ENCODE measurements at regions not wholly inside any gene's neighbourhood (a gene's known extent, or its start where the extent isn't known, plus 50 kb on each side); places are given as distances from the start of the nearest gene placed in this dataset.

DNA sequence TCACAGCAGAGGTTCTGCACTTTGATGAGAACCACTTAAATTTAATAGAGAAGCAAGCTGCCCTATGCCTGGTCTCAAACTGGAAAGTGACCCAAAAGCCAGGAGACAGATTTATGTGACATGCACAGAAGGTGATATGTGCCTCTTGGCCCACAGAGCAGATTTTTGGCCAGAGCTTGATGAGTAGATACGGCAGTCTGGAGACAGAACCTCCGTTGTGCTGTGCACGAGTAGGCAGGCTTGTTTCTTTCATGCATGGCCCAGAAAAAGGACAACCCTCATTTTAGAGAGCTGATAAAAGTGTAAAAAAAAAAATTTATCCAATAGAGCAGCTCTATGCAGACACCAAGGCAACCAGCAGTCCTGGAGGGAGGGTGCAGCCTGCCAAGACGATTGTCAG is 423.1 kb downstream of the CNTN6 start:
- Histone ChIP-seq H2AFZ (ENCODE audit: low read depth, low read length) (no peak overlapping the region), H4K20me1 (replicated peaks; ENCODE audit: control insufficient read depth, insufficient read depth, low read length) (no peaks in the 10 kb centered on the region), H3K36me3 (ENCODE audit: control insufficient read depth, insufficient read depth, low read length) (no peaks in the 10 kb centered on the region), H3K9me1 (ENCODE audit: control insufficient read depth, insufficient read depth, low read length) (no peaks in the 10 kb centered on the region), H3K4me1 (replicated peaks in 1 of 2; ENCODE audit: control insufficient read depth in 2 of 2, insufficient read depth in 2 of 2, low read length in 2 of 2) (no peaks in the 10 kb centered on the region), H3K4me3 (no peak overlapping the region), H3K9ac (ENCODE audit: insufficient read depth in 1 of 2, low read depth in 2 of 2, low read length in 2 of 2) (no peak overlapping the region), H3K79me2 (ENCODE audit: control insufficient read depth, insufficient read depth, low read length) (no peaks in the 10 kb centered on the region), H3K4me2 (ENCODE audit: insufficient read depth, low read length) (no peak overlapping the region), H3K27me3 (ENCODE audit: control insufficient read depth in 2 of 2, insufficient read depth in 2 of 2, low read length in 2 of 2) (no peaks in the 10 kb centered on the region), H3K9me3 (replicated peaks; ENCODE audit: control insufficient read depth, insufficient read depth, low read depth, low read length) (no peaks in the 10 kb centered on the region; the same call in 1 of the 2 replicates), H3K27ac (ENCODE audit: extremely low read depth, low read depth, low read length) (no peak overlapping the region)
- 0% methylated on average over 4 of the region's 4 CpGs for WGBS (ENCODE audit: insufficient coverage, low coverage, missing lambda C conversion rate)
- ATAC-seq (no peak), DNase-seq (ENCODE audit: extremely low read depth in 1 of 4, low spot score in 3 of 4) (no peak), FAIRE-seq (no peak)
- ChIA-PET CTCF (ENCODE audit: low intra/inter-chr PET ratio) (no interaction called here), POLR2A (no interaction called here)
- no TSS peak for BruUV-seq (replicated peaks)
- in situ Hi-C loops (cut with MboI) (no loop called here), intact Hi-C loops (cut with micrococcal nuclease) (no loop called here)
- no peak for TF ChIP-seq FIP1L1 (IDR thresholded peaks at IDR 0.05; ENCODE audit: low read depth, low read length, poor library complexity, severe bottlenecking)
- no peak for TF ChIP-seq KAT7 (CRISPR knock-in tag; IDR thresholded peaks at IDR 0.05; ENCODE audit: borderline replicate concordance)

GRCh38 chr3:1527786-1528185 is 435.0 kb downstream of the CNTN6 start:
- no TSS peak for BruUV-seq (replicated peaks)
- H3K4me2 ChIP-seq (ENCODE audit: insufficient read depth, low read length), result no peak overlapping the region
- no peak for FAIRE-seq
- no peak for ATAC-seq
- no peaks in the 10 kb centered on the region for H3K79me2 ChIP-seq (ENCODE audit: control insufficient read depth, insufficient read depth, low read length)
- ChIA-PET POLR2A (no interaction called here), CTCF (ENCODE audit: low intra/inter-chr PET ratio) (no interaction called here)
- no peaks in the 10 kb centered on the region for H3K9me3 ChIP-seq (replicated peaks; ENCODE audit: control insufficient read depth, insufficient read depth, low read depth, low read length)
- 2% methylated on average over 4 of the region's 4 CpGs for WGBS (ENCODE audit: insufficient coverage, low coverage, missing lambda C conversion rate)
- in situ Hi-C loops (cut with MboI), result no loop called here
- no peak overlapping the region for H3K9ac ChIP-seq (ENCODE audit: insufficient read depth in 1 of 2, low read depth in 2 of 2, low read length in 2 of 2)
- TF ChIP-seq SRSF7 (optimal IDR thresholded peaks at IDR 0.05; ENCODE audit: low read depth, low read length) (no peak), ZNF175 (CRISPR knock-in tag; IDR thresholded peaks at IDR 0.05; ENCODE audit: low read depth) (no peak), PHF21A (IDR thresholded peaks at IDR 0.05; ENCODE audit: borderline replicate concordance, low read depth) (no peak), JUND (IDR thresholded peaks at IDR 0.05; ENCODE audit: borderline replicate concordance, low read depth, low read length) (no peak), JUND (tag; IDR thresholded peaks at IDR 0.05; ENCODE audit: borderline replicate concordance, low read depth, low read length) (no peak), ZNF444 (CRISPR knock-in tag; IDR thresholded peaks at IDR 0.05) (no peak), ZNF124 (CRISPR knock-in tag; IDR thresholded peaks at IDR 0.05) (no peak), FIP1L1 (IDR thresholded peaks at IDR 0.05; ENCODE audit: low read depth, low read length, poor library complexity, severe bottlenecking) (no peak), RBM17 (IDR thresholded peaks at IDR 0.05; ENCODE audit: borderline replicate concordance, low read depth, low read length) (no peak), ZNF316 (IDR thresholded peaks at IDR 0.05) (no peak), CTBP1 (IDR thresholded peaks at IDR 0.05; ENCODE audit: borderline replicate concordance) (no peak), NFRKB (IDR thresholded peaks at IDR 0.05; ENCODE audit: low read depth) (no peak)
- TF ChIP-seq, protein P1, sequence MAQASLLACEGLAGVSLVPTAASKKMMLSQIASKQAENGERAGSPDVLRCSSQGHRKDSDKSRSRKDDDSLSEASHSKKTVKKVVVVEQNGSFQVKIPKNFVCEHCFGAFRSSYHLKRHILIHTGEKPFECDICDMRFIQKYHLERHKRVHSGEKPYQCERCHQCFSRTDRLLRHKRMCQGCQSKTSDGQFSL (CRISPR knock-in tag; IDR thresholded peaks at IDR 0.05), result no peak
- TF ChIP-seq, protein P1 (tag; IDR thresholded peaks at IDR 0.05), result no peak
- no peaks in the 10 kb centered on the region for H3K36me3 ChIP-seq (ENCODE audit: control insufficient read depth, insufficient read depth, low read length)
- no peak overlapping the region for H2AFZ ChIP-seq (ENCODE audit: low read depth, low read length)
- H3K4me3 ChIP-seq, result no peak overlapping the region
- H3K27me3 ChIP-seq (ENCODE audit: control insufficient read depth in 2 of 2, insufficient read depth in 2 of 2, low read length in 2 of 2), result no peaks in the 10 kb centered on the region
- no peaks in the 10 kb centered on the region for H4K20me1 ChIP-seq (replicated peaks; ENCODE audit: control insufficient read depth, insufficient read depth, low read length)
- H3K27ac ChIP-seq (ENCODE audit: extremely low read depth, low read depth, low read length), result no peak overlapping the region
- intact Hi-C loops (cut with micrococcal nuclease), result no loop called here
- H3K4me1 ChIP-seq (replicated peaks in 1 of 2; ENCODE audit: control insufficient read depth in 2 of 2, insufficient read depth in 2 of 2, low read length in 2 of 2), result no peaks in the 10 kb centered on the region
- H3K9me1 ChIP-seq (ENCODE audit: control insufficient read depth, insufficient read depth, low read length), result no peaks in the 10 kb centered on the region
- no peak for DNase-seq (ENCODE audit: extremely low read depth in 1 of 4, low spot score in 3 of 4)
